ENCODE measurements at regions not wholly inside any gene's neighbourhood (a gene's known extent, or its start where the extent isn't known, plus 50 kb on each side); places are given as distances from the start of the nearest gene placed in this dataset.

GRCh38 chr20:39206899-39207564, 244.9 kb downstream of the DHX35 start:
- H3K9me3 ChIP-seq (ENCODE audit: control insufficient read depth, low read length) = no peaks in the 10 kb centered on the region
- no peaks in the 10 kb centered on the region for H3K27me3 ChIP-seq (ENCODE audit: control insufficient read depth, insufficient read depth, low read length)
- no peak overlapping the region for H3K9ac ChIP-seq
- peak overlapping the region; percentile 84 for H3K27ac ChIP-seq
- no peaks in the 10 kb centered on the region for H3K36me3 ChIP-seq (ENCODE audit: control insufficient read depth, insufficient read depth, low read length)
- H3K79me2 ChIP-seq = no peaks in the 10 kb centered on the region
- no peak overlapping the region for H3K4me3 ChIP-seq (ENCODE audit: low read depth, low read length)
- peak overlapping the region; percentile 21 for H2AFZ ChIP-seq
- no peak for TF ChIP-seq CTCF (IDR thresholded peaks at IDR 0.05)
- H3K4me1 ChIP-seq = peaks cover 56% of the 10 kb centered on the region
- H3K4me2 ChIP-seq (ENCODE audit: low read length) = peak overlapping the region; percentile 10

GRCh38 chr20:39195582-39196021, 233.5 kb downstream of the DHX35 start:
- no peak overlapping the region for H3K9ac ChIP-seq
- H3K27ac ChIP-seq = peak overlapping the region; percentile 96
- H3K9me3 ChIP-seq (ENCODE audit: control insufficient read depth, low read length) = no peaks in the 10 kb centered on the region
- H3K27me3 ChIP-seq (ENCODE audit: control insufficient read depth, insufficient read depth, low read length) = no peaks in the 10 kb centered on the region
- H3K4me1 ChIP-seq = peaks cover 66% of the 10 kb centered on the region
- no peak overlapping the region for H3K4me3 ChIP-seq (ENCODE audit: low read depth, low read length)
- H3K79me2 ChIP-seq = no peaks in the 10 kb centered on the region
- peak overlapping the region; percentile 5 for H2AFZ ChIP-seq
- TF ChIP-seq CTCF (IDR thresholded peaks at IDR 0.05) = peak; percentile 31
- peak overlapping the region; percentile 50 for H3K4me2 ChIP-seq (ENCODE audit: low read length)
- H3K36me3 ChIP-seq (ENCODE audit: control insufficient read depth, insufficient read depth, low read length) = no peaks in the 10 kb centered on the region

- H3K79me2 ChIP-seq = no peaks in the 10 kb centered on the region
- TF ChIP-seq CTCF (IDR thresholded peaks at IDR 0.05) = no peak
- no peak overlapping the region for H2AFZ ChIP-seq
- no peak overlapping the region for H3K4me3 ChIP-seq (ENCODE audit: low read depth, low read length)
- H3K27me3 ChIP-seq (ENCODE audit: control insufficient read depth, insufficient read depth, low read length) = no peaks in the 10 kb centered on the region
- peaks cover 32% of the 10 kb centered on the region for H3K4me1 ChIP-seq
- no peaks in the 10 kb centered on the region for H3K9me3 ChIP-seq (ENCODE audit: control insufficient read depth, low read length)
- H3K27ac ChIP-seq = no peak overlapping the region
- H3K9ac ChIP-seq = no peak overlapping the region
- no peaks in the 10 kb centered on the region for H3K36me3 ChIP-seq (ENCODE audit: control insufficient read depth, insufficient read depth, low read length)
- no peak overlapping the region for H3K4me2 ChIP-seq (ENCODE audit: low read length)
Observed at GRCh38 chr20:39190666-39191570, 228.8 kb downstream of the DHX35 start.

- peaks cover 15% of the 10 kb centered on the region for H3K4me1 ChIP-seq
- no peak for TF ChIP-seq CTCF (IDR thresholded peaks at IDR 0.05)
Observed at GRCh38 chr20:39188266-39188765, 226.2 kb downstream of the DHX35 start.

More at GRCh38 chr20:39188266-39188765, 226.2 kb downstream of the DHX35 start:
- no peak overlapping the region for H3K4me2 ChIP-seq (ENCODE audit: low read length)
- H3K27ac ChIP-seq = no peak overlapping the region
- H3K27me3 ChIP-seq (ENCODE audit: control insufficient read depth, insufficient read depth, low read length) = no peaks in the 10 kb centered on the region
- no peaks in the 10 kb centered on the region for H3K79me2 ChIP-seq
- H2AFZ ChIP-seq = peak overlapping the region; percentile 2
- H3K9ac ChIP-seq = no peak overlapping the region
- H3K9me3 ChIP-seq (ENCODE audit: control insufficient read depth, low read length) = no peaks in the 10 kb centered on the region
- H3K4me3 ChIP-seq (ENCODE audit: low read depth, low read length) = no peak overlapping the region
- no peaks in the 10 kb centered on the region for H3K36me3 ChIP-seq (ENCODE audit: control insufficient read depth, insufficient read depth, low read length)

All from parathyroid adenoma (tissue), 2 donors.